Stimulated activated naive CD4-positive, alpha-beta T cell (primary cell): ENCODE measurements at regions not wholly inside any gene's neighbourhood (a gene's known extent, or its start where the extent isn't known, plus 50 kb on each side); places are given as distances from the start of the nearest gene placed in this dataset.
"Not testable (repeated sequence)": the region's sequence is repeated elsewhere in the genome, so short reads cannot be mapped to it uniquely, and the experiment has no call there.

ENCODE experiments used
- DNase-seq, 6 experiments: peaks; one replicate each; lab custom pipeline; 2025; lab: John Stamatoyannopoulos, UW

- not testable (repeated sequence) for DNase-seq
Observed at GRCh38 chr16:22656573-22656972, 145.9 kb downstream of the NPIPB5 start.

DNA sequence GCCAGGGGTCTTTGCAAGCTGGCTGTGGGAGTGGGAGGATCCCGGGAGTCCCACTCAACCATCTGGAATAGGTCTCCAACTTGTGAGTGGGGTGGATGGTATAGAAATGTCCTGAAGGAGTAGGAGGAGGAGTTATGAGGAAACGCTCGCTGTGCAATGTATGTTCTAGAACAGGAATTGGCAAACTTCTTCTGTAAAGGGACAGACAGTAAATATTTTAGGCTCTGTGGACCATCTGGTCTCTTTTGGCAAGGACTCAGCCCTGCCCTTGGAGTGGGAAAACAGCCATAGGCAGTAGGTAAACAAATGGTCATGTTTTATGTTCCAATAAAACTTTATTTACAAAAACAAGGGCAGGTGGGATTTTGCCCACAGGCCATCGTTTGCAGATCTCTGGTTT lies 149.2 kb downstream of the NPIPB5 start:
- no peak for DNase-seq

- DNase-seq, result no peak
Observed at GRCh38 chr16:22660441-22661160, 149.9 kb downstream of the NPIPB5 start.

DNA sequence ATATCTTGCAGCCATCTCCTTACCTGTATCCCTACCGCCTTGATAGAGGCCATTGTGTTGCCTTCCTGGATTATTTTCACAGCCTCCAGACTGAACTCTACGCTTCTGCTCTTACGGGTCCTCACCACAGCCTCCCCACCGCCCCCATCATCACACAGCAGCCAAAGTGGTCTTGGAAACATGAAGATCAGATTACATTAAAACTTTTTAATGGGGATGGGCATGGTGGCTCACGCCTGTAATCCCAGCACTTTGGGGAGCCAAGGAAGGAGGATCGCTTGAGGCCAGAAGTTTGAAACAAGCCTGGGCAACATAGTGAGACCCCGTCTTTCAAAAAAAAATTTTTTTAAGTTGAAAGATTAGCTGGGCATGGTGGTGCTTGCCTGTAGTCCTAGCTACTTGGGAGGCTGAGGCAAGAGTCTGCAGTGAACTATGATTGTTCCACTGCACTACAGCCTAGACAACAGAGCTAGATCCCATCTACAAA lies 150.5 kb downstream of the NPIPB5 start:
- DNase-seq, result no peak

DNA sequence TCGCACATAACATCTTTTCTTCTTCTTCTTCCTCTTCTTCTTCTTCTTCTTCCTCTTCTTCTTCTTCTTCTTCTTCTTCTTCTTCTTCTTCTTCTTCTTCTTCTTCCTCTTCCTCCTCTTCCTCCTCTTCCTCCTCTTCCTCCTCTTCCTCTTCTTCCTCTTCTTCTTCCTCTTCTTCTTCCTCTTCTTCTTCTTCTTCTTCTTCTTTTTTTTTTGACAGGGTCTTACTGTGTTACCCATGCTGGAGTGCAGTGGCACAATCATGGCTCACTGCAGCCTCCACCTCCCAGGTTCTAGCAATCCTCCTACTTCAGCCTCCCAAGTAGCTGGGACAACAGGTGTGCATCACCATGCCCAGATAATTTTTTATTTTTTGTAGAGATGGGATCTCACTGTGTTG lies 151.0 kb upstream of the HS3ST2 start:
- DNase-seq, result not testable (repeated sequence)

- DNase-seq, result no peak
Observed at GRCh38 chr16:22663389-22664064, 150.4 kb upstream of the HS3ST2 start.

DNA sequence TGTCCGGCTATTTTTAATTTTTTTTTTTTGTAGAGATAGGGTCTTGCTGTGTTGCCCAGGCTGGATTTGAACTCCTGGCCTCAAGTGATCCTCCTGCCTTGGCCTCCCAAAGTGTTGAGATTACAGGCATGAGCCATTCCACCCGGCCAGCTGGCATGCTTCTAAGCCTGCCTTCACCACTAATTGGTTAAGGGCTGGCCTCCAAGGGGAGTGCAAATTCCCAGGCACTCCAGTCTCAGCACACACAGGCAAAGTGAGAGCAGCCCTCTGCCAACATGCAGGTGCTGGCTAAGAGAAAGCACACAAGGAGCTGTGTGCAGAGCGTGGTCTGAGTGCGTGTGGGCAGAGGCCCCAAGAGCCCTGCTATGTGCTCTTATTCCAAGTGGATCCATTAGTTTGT lies 149.8 kb upstream of the HS3ST2 start:
- no peak for DNase-seq

DNA sequence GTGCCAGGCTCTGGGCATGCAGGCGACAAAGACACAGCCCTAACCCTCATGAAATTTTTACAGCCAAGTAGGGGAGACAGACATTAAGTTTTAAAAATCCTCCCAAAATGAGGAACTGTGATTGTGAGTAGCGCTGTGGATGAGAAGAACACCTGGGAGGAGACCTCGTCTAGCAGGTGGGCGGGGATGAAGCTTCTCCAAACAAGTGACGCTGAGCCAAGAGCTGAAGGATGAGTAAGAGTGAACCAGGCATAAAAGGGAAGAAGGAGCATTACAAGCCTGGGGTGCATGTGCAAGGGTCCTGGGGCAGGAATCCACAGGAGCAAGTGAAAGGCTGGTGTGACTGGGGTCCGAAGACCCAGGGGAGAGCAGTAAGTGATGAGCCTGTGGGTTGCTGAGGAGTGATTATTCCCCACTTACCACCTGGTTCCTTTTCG lies 149.4 kb upstream of the HS3ST2 start:
- no peak for DNase-seq

GRCh38 chr16:22665048-22665797 lies 148.7 kb upstream of the HS3ST2 start:
- DNase-seq, result no peak

- DNase-seq, result no peak
Observed at GRCh38 chr16:22665803-22666202, 148.2 kb upstream of the HS3ST2 start.

GRCh38 chr16:22668318-22668717 lies 145.6 kb upstream of the HS3ST2 start:
- DNase-seq, result no peak

GRCh38 chr16:22670044-22670536 lies 143.9 kb upstream of the HS3ST2 start:
- DNase-seq, result no peak

DNA sequence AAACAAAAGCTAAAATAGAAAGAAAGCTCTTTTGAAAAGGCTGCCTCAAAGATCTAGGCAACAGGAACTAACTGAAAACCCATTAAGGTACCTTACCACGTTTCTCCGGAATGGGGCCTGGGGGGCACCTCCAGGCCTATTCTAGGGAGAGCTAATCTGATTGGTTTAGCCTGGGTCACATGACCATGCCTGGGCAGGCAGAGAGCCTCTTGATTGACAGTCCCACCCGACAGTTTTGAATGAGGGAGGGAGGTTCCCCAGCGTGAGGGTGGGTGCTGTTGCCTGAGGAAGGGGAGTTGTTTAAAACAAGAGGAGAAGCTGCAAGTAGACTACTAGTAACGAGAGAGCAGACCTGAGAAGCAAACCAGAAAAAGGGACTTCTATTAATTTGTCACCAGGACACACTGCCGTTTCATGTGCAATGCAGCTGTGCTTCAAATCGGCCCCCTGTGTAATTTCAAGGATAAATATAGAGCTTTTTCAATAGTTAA lies 143.4 kb upstream of the HS3ST2 start:
- peak in 2 of 6 experiments; percentile 7 to 8 for DNase-seq

DNA sequence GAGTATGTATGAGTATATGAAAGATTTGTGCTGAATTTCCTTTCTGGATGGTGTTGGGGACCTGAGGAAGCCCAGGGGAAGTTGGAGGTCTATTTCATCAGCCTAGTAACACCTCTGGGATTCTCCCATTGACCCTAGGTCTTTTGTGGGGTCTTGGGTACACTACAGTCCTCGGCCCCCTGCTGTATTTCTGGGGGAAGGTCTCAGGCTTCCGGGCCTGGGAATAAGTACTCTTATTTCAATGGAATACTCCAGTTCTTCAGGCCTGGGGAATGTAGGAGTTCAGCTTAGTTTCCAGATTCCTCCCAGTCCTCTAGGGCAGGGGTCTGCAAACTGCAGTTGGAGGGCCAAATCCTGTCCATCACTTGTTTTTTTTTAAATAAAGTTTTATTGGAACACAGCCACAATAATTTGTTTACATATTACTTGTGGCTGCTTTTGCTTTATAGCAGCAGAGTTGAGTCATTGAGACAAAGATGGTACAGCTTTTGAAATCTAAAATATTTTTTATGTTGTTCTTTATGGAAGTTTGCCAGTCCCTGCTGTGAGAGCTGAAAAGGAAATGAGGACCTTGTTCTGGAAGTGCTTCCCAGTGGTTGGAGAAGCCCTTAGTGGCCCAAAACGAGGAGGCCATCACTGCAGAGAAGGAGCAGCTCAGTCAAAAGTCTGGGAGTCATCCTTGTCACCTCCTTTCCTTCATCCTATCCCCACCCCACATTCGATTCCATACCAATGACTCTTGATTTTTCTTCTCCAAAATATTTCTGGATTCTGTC lies 142.5 kb upstream of the HS3ST2 start:
- DNase-seq, result no peak

DNA sequence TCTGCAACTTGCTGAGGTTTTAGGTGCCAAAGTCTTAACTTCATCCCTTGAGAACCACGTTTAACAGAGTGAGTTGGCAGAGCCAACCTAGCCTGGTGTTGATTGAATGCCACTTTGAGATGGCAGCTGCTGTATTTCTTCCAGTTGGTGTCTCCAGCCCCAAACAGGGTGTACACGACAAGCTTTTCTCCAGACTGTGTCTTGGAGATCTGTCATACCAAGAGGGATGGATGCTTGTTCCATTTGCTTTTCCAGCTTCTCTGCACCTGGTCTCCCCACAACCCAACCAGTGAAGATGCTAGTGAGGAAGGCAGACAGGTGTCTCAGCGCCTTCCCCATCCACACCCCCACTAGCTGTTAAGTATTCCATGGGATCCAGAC lies 141.1 kb upstream of the HS3ST2 start:
- DNase-seq, result no peak

DNA sequence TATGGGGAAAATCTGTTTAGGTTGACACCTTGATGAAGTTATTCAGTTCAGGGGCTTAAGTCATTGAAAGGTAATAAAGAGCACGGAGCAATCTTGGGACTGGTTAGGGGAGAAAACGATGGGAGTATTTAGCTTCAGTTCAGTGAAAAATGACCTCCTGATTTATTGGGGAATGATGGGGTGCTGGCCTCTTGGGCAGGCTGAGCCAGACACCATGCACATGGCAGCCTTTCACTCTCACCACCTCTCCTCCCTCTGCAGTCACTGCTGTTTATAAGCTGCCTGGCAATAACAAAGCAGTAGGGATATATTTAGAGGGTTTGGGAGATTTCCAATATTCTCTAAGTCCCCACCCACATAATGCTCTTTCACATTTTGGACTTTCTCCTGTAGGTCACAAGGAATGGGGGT lies 140.5 kb upstream of the HS3ST2 start:
- no peak for DNase-seq

DNA sequence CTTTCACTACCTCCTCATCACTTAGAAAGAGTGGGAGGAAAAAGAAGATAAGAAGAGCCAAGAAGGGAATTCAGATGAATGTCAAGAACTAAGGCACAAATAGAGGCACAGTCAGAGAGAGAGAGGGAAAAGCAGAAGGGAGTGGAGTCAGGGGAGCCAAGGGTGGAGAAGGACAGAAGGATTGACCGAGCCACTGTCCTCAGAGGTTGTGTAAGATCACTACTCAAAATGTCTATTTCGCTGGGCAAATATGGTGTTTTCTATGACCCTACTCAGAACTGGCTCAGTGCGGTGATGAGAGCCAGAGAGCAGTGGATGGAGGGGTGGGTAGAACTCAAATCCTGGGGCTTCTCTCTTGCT lies 139.2 kb upstream of the HS3ST2 start:
- DNase-seq, result no peak

DNA sequence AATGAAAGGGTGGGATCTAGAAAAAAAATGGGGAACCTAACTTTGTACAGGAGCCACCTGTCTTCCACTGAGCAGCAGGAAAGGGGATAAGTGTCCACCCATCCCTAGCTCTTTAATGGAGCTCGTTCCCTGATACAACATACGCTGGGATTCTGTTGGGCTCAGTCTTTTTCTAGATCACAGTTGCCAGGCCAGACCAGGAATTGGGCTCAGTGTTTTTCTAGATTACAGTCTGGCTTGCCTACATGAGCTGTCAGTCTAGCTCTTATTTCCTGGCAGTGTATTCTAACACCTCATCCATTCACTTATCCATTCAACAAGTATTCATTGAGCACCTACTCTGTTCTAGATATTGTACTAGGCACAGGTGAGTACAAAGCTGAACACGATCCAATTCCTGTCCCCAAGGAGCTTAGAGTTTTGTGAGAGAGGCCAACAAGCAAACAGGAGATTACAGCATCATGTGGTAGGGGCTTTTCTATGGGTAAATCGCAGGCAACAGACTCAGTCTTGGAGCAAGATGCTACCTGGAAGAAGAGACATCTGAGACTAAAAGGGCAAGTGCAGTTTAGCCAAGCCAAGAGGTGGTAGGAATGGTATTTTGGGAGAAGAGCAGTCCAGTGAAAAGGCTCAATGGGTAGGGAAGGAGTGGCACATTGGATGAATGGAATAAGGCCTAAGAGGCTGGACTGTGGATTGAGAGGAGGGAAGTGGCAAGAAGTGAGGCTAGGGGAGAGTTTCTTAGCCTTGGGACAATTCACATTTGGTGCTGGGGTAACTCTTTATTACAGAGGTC lies 138.0 kb upstream of the HS3ST2 start:
- DNase-seq, result no peak

DNA sequence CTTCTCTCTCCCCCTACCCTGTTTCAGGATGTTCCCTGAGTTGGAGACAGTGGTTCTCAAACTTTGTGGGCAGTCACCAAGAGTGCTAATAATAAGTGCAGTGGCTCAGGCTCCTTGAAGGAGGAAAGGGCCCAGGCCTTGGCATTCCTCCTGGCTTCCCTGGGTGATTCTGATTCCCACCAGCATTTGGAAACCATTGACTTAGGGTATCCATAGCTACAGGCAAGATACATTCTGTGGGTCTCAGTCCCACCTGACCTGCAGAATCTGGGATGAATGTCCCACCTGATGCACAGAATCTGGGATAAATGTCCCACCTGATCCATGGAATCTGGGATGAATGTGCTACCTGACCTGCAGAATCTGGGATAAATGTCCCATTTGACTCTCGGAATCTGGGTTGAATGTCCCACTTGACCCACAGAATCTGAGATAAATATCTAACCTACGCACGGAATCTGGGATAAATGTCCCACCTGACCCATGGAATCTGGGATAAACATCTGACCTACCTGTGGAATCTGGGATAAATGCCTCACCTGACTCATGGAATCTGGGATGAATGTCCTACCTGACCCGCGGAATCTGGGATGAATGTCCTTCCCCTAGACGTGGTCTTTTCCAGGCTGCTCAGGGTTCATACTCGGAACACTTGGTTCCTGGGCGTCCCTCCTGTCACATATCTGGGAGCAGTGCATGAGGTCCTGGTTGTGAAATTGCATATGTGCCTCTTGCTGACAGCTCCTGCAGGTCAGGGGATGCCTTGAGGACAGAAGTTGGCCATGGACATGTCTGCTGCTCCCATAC lies 136.7 kb upstream of the HS3ST2 start:
- DNase-seq, result no peak

- no peak for DNase-seq
Observed at GRCh38 chr16:22678311-22678710, 135.7 kb upstream of the HS3ST2 start.
